ENCODE measurements at regions not wholly inside any gene's neighbourhood (a gene's known extent, or its start where the extent isn't known, plus 50 kb on each side); places are given as distances from the start of the nearest gene placed in this dataset.

DNA sequence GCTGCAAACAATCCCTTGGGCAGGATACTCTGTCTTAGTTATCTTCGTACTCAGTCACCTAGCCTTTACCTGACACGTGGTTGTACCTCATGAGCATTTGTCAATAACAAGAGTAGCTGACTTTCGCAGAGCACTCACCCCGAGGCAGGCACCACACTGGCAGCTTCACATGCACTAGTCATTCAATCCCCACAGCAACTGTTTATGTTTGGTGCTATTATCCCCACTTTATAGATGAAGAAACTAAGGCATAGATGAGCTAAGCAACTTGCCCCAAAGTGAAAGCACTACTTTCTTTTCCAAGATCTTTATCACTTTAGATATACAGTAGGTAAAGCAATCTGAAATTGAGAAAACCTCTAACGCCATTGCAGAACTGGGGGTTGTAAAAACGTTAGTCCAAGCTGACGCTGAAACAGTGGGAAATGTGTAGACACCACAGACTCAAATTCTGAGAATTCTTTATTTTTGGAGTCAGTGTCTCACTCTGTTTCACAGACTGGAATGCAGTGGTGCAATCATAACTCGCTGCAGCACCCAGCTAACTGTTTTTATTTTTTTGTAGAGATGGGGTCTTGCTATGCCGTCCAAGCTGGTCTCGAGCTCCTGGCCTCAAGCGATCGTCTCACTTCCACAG, 446.0 kb downstream of the FOXO1 start:
- DNase-seq (ENCODE audit: low read depth) = no peak

DNA sequence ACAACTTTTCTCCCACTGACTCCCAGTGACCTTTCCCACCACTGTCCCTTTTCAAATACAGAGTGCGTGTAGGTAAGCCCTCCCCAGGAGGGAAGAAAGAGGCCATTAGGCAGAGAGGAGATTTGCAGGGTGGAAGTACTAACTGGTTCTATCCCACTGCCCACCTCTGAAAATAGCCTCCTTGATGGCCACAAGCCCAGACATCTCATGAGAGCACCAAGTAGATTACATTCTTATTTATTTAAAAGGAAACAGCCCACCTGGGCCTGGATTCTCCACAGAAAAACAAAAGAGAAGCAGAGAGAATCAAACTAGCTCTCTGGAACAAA, 445.3 kb downstream of the FOXO1 start:
- no peak for DNase-seq (ENCODE audit: low read depth)

DNA sequence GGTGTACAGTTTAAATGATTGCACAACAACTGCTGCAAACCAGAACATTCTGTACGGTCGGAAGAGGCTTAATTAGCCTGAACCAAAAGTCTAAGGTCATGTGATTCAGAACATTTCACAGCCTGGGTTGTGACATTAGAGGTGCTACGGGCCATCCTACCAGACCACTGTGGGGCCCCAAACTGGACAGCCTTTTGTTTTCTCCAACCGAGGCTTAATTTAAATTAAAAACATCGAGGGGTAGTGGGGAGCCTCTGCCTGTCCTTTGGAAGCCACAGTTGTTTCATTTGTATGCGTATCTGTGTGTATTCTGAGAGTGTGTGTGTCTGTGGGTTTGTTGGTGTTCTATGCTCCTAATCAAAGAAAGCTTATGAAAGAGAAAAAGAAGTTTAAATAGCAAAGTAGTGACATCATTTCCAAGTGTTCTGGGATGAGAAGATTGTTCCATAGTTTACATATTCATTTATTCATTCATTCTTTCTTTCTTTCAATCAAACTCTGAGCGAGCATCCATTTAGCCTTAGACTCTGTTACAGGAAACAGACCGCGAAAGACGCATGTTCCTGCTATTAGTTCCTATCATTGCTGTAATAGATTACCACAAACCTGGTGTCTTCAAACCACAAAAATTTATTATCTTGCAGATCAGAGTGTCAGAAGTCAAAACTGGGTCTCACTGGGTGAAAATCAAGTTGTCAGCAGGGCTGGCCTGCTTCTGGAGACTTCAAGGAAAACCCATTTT, 444.8 kb downstream of the FOXO1 start:
- no peak for DNase-seq (ENCODE audit: low read depth)

- DNase-seq (ENCODE audit: low read depth) = no peak
These were observed 442.9 kb downstream of the FOXO1 start for GRCh38 chr13:40223585-40223984.

DNA sequence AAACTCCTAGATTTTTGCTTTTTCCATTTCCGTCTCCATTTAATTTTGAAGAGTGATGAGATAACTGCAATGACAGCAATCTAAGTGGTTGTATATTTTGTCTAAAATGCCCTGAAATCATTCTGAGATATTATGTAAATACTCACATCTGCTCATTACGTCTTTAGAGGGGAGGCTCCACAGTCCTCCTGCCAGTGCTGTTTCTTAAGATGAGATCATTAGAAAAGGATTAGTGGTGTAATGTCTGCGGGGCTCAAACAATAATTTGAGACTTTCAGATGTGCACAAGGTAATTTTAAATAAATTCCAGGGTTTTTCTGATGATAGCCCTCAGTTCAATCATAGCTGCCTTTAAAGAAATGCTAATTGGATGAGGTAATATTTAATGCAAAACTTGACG, 437.9 kb downstream of the FOXO1 start:
- DNase-seq (ENCODE audit: low read depth) = no peak

GRCh38 chr13:40228990-40229389, 437.5 kb downstream of the FOXO1 start:
- no peak for DNase-seq (ENCODE audit: low read depth)

DNA sequence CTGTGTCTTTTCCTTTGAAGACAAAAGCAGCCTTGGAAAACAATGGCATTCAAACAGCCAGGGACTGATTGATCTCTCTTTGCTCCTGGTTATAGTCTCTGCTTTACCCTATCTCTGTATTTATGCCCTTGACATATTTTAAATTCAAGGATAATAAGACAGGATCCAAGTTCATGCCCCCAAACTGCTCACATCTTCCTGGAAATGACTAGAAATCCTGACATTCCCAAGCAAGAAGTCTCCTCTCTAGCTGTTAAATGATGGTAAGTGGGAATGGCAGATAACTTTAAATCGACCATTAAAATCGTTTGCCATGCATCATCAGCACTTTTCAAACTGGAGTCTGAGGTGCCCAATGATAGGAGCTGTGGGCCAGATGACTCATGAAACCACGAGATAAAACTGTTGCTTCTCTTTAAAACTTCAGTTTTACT, 435.6 kb downstream of the FOXO1 start:
- peak; percentile 36 for DNase-seq (ENCODE audit: low read depth)

DNA sequence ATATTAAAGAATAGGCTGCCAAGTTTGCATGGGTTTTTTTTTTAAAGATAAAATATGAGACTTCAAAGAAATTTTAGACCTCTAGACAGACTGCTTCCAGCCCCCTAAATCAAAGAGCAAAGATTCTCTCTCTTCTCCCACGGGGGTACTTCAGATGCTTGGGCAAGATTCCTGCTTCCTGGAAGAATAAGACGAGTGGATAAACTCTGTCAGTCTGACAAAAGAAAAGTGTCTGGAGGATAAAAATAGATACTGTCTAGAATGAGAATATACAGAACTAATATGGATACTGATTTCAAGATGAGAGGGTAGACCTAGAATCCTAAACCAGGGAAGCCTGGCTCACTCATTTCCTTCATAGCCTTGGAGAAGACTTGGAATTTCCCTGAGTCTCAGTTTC, 435.1 kb downstream of the FOXO1 start:
- no peak for DNase-seq (ENCODE audit: low read depth)

DNA sequence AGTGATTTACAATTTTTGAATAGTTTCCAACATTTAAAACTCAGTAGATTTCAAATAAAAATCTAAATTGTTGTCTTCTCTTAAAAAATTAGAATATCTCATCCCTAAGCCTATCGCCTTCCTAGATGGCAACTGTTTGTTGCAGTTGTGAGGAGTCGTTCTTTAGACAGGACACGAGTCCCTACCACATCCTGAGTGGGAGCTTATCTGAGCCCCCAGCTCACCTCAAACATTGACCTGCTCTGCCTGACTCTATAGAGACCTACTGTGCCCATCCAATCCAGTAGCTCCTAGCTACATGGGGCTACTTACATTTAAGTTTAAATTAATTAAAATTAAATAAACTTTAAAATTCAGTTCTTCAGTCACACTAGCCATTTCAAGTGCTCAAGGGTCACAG, 434.7 kb downstream of the FOXO1 start:
- DNase-seq (ENCODE audit: low read depth) = no peak

GRCh38 chr13:40232311-40233040, 434.0 kb downstream of the FOXO1 start:
- no peak for DNase-seq (ENCODE audit: low read depth)

DNA sequence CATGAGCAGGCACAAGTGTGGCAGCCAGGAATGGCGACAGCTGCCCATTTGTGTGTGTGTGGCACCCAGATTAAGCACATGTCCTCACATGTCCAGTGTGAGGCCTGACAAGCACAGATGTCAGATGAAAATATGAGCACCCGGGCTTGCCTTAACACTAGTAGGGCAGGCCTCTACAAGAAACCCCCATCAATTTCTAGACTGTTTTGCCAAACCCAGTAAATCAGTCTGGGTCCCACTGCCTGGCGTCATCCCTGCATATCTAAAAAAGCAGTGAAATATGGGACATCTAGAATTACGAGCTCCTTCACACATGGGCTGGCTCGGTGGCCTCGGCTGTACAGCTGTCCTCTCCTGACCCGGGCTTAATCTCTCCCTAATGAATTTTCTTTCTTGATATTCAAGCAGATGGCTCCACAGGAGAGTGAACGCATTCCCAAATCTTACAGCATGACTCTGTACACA, 432.7 kb downstream of the FOXO1 start:
- DNase-seq (ENCODE audit: low read depth) = no peak

GRCh38 chr13:40235160-40235796, 431.2 kb downstream of the FOXO1 start:
- no peak for DNase-seq (ENCODE audit: low read depth)

- DNase-seq (ENCODE audit: low read depth) = no peak
These were observed 429.8 kb downstream of the FOXO1 start for GRCh38 chr13:40236566-40237168.

DNA sequence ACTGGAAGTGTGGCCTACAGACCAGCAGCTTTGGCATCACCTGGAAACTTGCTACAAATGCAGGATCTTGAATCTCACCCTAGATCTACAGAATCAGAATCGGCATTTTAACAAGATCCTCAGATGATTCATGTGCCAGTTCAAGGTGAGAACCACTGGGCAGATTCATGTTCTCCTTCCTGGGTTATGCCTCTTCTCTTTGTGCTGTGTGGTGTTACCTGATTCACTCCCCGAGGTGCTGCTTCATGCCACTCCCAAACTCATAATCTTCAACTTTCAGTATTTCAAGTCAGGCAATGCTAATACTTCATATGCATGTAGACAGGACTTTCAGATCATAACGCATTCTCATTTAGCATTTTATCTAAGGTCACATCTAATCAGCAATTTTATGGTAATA, 427.7 kb downstream of the FOXO1 start:
- DNase-seq (ENCODE audit: low read depth) = no peak

DNA sequence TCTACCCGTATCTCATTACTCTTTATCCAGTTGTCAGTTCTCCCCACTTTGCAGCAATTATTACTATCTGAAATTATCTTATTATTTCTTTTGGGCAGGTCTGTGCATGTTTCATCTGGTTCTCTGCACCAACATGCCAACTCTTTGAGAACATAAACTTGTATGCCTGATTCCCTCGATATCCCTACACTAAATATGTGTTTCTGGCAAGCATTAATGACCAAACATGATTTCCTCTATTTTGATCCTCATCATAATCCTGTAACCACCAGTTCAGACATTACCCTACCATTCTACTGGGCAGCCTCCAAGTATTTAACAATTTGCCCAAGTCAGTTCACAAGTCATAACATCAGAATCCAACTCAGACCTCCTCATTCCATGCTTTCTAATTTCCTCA, 426.1 kb downstream of the FOXO1 start:
- no peak for DNase-seq (ENCODE audit: low read depth)

DNA sequence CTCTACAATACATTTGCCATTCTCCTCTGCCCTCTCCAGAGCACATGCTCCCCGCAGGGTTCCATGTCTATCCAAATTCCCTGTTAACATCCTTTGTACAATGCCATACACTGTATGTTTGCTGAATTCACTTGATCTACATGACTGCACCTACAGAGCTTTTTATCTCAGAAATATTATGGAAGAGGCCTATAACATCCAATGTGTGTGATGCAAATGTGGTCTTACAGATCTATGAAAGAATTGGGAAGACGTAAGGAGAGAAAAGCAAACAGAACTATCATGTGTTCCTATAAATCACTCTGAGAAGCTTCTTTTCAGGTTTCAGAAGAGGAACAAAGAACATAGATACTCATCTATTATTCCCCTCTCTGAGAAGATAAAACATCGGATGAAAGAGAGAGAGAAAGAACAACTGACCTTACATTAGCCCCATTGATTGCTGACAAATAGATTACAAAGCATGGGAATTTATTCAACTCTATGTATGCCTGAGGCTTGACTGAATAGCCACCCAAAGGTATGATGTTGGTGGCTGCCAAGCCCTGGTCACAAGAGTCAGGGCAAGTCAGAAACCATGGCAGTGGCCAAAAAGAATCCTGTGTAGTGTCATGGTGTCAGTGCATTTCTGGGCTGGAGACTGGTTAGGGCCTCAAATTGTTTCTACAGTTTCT, 425.2 kb downstream of the FOXO1 start:
- DNase-seq (ENCODE audit: low read depth) = no peak

GRCh38 chr13:40243047-40243446, 423.4 kb downstream of the FOXO1 start:
- DNase-seq (ENCODE audit: low read depth) = no peak

GRCh38 chr13:40243982-40244381, 422.5 kb downstream of the FOXO1 start:
- DNase-seq (ENCODE audit: low read depth) = no peak

- DNase-seq (ENCODE audit: low read depth) = no peak
These were observed 420.9 kb downstream of the FOXO1 start for GRCh38 chr13:40245567-40245966.

- DNase-seq (ENCODE audit: low read depth) = no peak
These were observed 418.6 kb downstream of the FOXO1 start for GRCh38 chr13:40247845-40248244.

- DNase-seq (ENCODE audit: low read depth) = no peak
These were observed 415.0 kb downstream of the FOXO1 start for GRCh38 chr13:40251343-40252032.
